GM19395 (cell line): ENCODE measurements at regions not wholly inside any gene's neighbourhood (a gene's known extent, or its start where the extent isn't known, plus 50 kb on each side); places are given as distances from the start of the nearest gene placed in this dataset.
"Not testable (repeated sequence)": the region's sequence is repeated elsewhere in the genome, so short reads cannot be mapped to it uniquely, and the experiment has no call there.

Source experiments
- ATAC-seq: cut with Tn5 transposase; IDR thresholded peaks from one replicate; pipeline ENCODE4 v1.9.1; 2021; ENCODE audit warnings: mild to moderate bottlenecking, moderate library complexity; ENCODE audit not compliant: unreplicated experiment

DNA sequence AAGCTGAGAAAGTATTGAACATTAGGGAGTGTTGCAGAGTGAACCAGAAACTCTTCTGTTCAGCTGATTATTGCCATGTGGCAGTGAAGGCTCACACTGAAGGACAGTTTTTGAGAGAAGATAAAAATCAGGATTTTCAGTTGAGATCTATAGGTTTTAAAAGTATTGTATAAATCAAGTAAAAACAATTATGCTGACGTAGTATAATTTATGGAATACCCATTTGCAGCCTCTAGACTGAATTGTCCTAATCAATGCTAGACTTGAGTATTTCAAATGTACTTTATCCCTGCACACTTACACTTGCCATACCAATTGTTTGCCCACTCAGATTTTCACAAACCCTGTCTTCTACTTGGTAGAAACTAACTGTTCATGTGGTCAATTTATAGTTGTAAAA, 245.8 kb downstream of the FRK start:
- ATAC-seq, result no peak

DNA sequence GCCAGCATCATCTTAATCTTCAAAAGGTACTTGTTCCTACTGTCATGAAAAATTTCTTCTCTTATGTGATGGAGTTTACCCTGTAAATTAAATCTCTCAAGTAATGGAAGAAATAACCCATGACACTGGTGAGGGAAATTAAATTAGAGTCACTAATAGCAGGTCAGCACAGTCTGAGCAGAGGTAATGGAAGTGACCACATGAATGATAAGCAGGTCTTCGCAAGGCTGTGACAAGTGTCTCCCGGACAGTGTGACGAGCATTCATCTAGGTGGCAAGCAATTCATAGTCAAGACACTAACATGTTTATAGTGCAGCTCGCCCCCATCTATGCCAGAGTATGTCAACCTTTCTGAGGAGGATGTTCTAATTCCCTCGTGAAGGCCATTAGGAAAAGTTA, 249.2 kb downstream of the FRK start:
- no peak for ATAC-seq

DNA sequence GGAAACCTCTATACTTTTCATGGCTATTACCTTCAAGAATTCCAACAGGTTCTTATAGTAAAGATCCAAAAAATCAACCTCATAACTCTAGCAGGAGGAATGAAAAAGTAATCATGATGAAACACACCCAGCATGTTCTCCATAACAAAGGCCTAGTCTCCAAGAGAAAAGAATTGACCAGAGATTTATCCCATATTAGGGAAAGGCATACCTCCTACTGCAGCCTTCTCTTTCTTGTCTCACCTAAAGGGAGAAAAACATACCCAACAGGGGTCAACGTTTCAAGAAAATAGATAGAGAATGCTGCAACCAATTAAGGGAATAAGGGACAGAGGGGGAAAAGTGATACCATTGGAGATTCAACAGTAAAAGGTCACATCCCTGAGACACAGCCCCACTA, 262.5 kb downstream of the FRK start:
- ATAC-seq, result no peak

DNA sequence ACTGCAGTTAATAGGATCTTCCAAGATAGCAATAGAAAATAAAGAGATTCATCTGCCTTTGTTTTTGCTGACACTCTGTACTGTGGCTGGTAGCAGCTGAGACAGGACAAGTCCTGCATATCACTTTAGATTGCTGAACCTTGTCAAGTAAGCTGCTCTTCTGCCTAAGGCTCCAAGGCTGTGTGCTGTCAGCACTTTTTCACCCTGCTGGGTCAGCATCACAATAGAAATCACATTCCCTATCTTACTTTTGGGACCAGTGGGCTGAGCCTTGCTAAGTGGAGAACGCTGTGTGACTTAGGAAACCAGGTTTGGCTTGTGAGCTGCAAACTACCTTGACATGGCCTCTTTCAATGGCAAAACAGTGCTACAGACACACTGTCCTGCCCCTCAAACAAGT, 263.9 kb downstream of the FRK start:
- no peak for ATAC-seq

DNA sequence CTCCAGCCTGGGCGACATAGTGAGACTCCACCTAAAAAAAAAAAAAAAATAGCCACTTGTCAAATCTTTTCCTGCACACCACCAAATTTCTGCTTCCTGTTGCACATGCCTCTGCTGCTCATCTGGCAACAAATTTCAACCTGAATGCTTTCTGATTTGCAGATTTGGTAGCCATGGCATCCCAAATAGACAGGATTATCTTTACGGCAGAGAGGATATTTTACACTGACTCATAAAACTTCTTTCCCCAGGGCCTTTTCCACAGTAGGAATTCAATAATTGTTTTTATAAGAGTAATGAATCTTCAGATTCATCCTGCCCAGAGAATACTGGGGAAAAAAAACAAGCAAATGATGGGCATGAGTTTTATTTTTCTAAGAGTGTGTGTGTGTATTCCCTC, 264.6 kb downstream of the FRK start:
- ATAC-seq, result no peak

DNA sequence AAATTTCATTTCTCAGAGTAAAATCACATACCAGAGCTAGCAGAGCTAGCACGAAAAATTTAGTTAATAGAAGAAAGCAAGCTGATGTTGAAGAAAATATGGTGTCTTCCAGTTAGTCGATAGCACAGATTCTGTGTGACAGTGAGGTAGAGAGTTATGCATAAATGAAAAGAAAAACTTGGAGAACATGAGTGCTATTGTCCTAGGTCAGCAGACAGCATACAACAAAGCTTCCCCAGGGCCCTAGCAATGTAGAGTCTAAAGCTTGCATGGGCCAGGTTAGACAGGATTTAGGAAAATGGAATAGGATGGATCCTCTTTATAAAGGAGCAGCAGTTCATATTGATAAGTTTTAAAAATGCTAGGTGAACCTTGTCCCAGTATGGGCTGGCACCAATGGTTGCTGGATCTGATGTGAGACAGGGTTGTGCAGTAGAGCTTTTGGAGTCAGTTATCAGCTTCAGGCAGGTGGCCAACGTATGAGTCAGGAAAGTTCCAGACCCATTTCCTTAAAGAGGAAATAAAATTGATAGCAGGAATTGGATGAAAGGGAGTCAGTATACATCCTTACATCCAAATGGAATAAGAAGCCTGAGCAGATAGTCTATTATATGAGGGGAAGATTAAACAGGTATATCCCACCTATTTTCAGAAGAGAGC, 277.2 kb downstream of the FRK start:
- no peak for ATAC-seq

DNA sequence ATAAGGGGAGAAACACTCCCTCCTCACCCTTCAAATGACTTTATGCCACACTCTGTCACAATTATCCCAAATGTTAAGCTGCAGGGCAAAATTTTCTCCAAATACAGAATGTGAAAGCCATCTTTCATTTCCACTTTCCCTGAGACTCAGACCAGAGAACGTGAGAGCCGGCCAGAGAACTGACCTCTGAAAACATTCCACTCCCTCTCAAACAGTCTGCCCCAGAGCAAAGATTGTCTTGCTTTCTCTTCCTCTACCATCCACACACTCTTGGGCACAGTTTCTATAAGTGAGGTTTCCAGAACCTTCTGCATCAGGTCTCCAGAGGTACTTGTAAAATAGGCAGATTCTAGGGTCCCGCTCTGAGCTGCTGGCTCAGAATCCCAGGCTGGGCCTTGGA, 278.1 kb downstream of the FRK start:
- no peak for ATAC-seq

DNA sequence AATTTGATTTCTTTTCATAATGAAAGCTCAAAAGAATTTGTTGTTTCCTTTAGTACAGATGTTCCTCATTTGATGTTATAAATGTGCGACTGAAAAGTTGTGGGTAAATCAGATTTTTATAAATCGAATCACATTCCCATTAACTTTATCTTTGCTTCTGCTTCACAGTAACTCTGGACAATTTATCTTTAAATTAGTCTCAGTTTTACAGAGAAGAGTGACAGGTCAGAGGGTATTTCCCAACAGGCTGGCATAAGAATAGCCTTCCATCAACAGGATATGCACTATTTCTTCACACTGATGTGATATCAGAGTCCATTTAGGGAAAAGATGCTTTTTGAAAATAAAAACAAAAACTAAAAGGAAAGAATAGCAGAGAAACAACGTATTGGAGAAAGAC, 286.9 kb downstream of the FRK start:
- ATAC-seq, result no peak

DNA sequence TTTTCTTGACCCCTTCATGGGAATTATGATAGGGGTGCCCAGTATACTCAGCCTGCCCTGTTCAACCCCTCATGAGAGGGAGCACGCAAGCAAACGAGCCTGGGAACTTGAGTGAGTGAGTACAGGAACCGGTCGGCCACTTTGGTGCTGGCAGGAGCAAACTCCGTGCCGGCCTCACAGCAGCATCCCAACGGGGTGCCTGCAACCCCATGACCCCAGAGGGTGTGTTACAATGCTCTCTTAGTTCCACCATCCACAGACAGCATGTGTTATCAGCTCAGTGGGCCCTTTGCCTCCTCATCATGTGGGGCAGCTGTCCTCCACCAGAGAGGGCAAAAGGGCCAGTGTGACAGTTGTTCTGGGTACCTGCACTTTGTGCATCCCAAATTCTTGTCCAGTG, 289.8 kb downstream of the FRK start:
- no peak for ATAC-seq

DNA sequence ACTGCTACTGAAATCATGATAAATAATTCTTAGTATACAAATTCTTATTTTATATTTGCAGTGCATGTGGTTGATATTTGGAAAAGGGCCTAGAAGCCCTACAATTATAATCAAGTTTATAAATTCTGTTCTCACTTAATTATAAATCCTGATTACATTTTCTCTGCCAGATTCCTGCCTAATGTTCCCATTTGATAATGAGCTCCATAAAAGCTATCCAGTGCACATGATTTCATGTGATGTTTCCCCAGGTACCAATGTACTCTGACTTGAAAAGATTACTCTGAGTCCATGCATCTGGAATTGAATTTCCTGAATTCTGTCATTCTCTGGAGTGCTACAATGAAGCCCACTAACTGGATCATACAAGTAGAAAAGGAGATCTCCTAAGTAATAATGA, 292.2 kb downstream of the FRK start:
- no peak for ATAC-seq

DNA sequence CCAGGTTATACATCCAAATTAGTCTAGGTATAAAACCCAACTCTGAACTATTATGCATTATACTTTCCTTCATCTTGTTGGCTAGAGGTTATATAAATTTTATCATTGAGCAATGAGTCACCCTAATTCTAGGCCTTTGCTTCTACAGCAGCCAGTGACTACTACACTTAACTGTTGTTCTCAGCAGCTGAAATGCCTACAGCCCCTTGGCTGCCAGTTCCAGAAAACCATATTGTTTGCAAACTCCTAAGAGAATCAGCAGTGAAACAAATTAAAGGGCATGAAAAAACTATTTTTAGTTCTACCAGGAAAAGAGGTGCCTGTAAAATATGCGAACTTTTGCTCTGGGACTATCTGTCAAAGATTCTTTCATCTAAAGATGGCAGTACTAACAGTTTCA, 292.8 kb downstream of the FRK start:
- no peak for ATAC-seq

DNA sequence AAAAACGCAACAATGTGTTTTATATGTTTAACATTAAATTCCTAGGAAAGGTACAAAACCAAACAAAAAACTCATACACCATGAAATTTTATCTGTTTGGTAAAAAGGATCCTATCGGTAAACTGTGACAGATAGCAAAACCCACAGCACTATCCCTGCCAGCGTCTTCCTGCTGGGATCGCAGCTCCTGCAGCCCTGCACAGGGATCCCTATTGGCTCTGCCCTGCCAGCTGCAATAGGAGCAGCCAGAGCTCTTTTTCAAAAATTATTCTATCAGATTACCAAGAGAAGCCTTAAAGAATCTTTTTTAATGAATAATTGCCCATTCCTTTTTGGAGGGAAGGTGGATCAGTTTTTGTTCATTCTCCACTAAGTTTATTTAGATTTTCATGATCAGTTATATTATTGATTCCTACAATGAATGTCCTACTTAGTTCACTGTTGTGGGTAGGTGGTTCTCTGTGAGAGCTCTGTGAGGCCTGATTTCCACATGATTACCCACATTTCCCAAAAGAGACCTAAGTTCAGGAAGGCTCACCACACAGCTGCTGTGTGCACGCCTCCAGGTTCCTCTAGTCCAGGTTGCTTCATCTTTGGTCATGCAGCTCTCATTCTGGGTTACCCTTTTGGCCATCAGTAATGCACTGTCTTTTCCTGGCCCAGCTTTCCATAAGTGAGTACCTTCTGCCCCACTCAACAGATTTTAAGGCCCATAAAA, 293.8 kb downstream of the FRK start:
- ATAC-seq, result no peak

DNA sequence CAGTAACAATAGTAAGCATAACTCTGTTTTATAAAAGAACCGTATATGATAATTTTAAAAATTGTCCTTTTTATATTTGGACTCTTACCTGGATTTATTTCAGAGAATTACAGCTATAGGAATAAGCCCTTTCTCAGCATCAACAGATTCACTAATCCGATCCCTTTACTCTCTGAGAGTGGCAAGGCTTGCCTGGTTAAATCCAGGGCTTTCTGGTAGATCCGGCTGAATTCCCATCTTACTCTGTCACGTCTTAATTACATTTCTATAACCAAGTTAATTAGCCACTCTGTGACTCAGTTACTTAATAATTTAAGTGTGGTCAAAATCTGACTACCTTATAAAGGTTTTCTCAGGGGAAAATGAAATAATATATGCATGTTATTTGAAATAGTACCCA, 294.7 kb downstream of the FRK start:
- no peak for ATAC-seq

DNA sequence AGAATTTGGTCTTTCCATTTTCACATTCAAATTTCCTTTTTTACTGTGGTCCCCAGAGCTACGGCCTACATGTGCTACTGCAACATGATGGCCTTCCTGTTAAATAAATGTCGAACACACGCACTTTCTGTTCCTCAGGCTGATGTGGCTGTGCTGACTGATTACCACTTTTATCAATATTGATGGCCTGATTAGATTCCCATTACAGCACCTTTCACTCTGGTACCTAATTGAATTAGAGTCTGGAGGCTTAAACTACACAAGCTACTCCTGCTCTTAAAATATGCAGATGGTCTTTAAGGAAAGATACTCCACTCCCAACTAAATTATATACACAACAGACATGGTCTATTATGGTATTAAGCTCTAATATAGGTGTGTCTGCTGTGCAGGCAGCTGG, 301.6 kb downstream of the FRK start:
- ATAC-seq, result no peak

DNA sequence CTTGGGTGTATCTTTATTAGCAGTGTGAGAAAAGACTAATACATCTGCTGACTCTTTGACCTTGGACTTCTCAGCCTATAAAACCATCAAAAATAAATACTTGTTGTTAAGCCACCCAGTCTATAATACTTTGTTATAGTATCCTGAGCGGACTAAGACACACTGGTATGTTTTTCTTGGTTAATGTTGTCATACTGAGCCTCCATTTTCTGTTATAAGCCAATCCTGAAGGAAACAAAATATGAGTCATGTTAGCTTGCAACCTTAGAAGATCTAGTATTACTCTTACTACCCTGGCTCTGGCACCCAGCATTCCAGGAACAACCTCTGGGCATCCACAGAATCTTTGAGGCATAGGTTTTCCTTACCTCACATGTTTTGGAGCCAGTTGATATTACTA, 307.2 kb downstream of the FRK start:
- ATAC-seq, result no peak

DNA sequence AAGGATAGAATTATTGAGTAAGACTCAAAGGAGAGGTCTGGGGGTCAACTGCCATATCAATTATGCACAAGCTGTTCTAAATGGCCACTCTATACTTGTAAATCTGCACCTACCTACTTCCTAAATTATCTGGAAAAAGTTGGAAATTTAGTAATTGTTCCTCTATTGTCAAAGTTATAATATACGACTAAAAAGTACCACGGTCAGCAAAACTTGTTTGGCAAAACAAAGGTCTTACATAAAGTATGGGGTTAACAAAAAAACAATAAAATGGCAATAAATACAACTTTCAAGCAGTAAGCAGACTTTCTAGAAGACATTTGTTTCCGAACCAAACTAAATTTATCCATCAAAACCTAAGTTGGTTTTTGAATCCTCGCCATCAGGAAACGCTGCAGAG, 309.7 kb downstream of the FRK start:
- ATAC-seq, result no peak

DNA sequence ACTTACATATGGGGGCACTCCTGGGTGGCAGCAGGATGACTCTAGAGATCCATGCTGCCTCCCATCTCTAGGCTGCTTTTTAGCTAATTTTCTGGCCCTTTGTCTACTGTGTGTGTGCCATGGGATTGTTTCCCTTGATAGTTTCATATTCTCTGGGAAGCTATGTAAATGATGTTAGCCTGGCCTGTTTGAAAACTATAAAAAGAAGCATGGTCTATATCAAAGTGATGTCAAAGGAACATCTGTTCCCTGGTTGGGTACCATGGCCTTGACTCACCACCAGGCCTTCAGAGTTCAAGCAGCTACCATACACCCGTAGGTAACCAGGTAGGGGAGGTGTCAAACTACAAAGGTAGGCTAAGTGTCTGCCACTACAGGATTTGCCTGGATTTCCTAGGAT, 310.4 kb downstream of the FRK start:
- ATAC-seq, result no peak

DNA sequence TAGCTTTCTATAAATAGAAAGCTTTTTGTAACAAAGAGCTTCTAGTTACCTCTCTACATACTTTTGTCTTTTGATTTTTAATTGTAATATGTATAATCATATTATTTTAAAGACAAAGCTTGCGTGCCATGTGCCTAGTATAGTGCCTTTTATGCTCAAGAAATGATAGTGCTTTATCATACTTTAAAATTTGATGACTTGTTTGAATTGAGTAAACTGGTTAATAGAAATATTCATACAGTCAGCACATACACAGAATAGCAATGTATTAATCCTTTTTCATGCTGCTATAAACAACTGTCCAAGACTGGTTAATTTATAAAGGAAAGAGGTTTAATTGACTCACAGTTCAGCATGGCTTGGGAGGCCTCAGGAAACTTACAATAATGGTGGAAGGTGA, 313.0 kb downstream of the FRK start:
- no peak for ATAC-seq

DNA sequence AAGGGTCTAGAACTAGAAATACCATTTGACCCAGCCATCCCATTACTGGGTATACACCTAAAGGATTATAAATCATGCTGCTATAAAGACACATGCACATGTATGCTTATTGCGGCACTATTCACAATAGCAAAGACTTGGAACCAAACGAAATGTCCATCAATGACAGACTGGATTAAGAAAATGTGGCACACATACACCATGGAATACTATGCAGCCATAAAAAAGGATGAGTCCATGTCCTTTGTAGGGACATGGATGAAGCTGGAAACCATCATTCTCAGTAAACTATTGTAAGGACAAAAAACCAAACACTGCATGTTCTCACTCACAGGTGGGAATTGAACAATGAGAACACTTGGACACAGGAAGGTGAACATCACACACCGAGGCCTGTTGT, 314.1 kb downstream of the FRK start:
- ATAC-seq, result not testable (repeated sequence)

DNA sequence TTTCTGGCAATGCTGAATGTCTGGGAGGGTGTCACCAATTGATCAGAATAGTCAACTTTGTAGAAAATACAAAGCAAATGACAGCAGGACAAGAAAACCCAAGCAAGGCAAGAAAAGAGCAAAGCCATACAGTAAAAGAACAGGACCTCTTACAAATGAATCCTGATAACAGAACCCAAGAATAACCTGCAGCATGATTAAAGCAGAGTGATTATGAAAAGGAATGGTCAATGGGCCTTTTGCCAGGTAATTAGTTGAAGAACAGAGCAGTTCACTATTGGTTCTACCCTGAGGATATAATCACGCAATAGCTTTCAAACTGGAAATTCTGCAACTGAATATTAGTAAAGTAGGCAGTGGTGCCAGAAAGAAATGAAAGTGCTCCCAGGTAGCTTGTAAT, 319.8 kb downstream of the FRK start:
- no peak for ATAC-seq

DNA sequence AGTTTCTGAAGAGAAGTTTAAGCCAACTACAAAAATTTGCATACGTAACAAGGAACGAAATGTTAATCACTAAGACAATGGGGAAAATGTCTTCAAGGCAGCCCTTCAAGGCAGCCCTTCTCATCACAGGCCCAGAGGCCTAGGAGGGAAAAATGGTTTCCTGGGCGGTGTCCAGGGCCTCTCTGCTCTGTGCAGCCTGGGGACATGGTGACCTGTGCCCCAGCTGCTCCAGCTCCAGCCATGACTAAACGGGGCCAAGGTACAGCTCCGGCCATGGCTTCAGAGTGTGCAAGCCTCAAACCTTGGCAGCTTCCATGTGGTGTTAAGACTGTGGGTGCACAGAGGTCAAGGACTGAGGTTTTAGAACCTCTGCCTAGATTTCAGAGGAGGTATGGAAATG, 325.1 kb downstream of the FRK start:
- ATAC-seq, result no peak

DNA sequence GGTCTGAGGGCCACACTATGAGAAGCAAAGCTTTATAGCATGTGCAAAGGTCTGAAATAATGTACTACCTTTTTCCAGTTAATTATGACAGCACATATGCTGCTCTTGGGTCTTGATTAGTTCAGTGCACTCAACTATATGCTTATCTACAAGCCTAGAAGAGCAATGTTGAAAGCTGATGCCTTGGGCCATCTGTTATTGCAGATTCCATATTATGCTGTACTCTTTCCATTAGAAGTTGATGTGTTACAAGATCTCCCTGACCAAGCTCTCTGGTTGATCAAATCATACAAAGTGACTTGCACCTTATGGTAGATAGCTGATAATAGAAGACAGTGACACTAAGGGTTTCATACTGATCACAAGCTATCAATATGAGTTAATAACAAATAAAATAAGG, 327.3 kb downstream of the FRK start:
- no peak for ATAC-seq

DNA sequence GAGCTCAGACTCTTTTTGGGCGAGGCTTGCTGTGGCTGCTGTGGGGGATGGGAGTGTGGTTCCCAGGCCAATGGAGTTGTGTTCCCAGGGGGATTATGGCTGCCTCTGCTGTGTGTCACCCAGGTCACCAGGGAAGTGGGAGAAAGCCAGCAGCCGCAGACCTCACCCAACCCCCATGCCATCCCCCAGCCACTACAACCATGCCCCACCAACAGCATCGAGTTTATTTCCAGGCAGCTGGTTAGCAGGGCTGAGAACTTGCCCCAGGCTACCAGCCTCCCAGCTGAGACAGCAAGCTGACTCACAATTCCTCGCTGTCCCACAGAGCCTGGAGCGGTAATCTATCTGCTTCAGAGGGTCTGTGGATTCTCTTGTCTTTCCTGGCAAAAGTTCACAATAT, 331.7 kb downstream of the FRK start:
- no peak for ATAC-seq
